NT2/D1 (cell line): ENCODE measurements at regions not wholly inside any gene's neighbourhood (a gene's known extent, or its start where the extent isn't known, plus 50 kb on each side); places are given as distances from the start of the nearest gene placed in this dataset.

Experiments
- YY1 ChIP-seq: IDR thresholded peaks from 2 replicates; pipeline ENCODE4 v1.6.1; 2011; ENCODE audit not compliant: insufficient read length, insufficient read depth
- ZNF274 ChIP-seq: IDR thresholded peaks from 2 replicates; pipeline ENCODE4 v1.6.1; 2011; ENCODE audit warnings: mild to moderate bottlenecking, low read depth, low read length

DNA sequence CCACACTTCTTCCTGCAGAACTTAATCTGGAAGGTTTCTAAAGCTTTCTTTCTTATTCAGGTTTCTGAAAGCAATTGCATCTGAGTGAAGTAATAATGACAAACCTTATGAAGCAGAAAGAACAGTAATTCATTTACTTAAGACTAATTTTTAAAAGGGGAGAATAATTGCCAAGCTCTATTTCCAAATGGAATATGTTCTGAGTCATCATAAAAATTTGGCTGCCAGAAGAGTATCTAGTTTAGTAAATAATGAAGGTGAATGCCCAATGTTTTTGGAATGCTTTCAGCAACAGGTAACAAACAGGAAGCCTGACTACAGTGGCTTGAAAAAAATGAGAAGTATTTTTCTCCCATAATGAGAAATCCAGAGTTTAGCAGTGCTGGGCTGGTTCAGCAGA is 227.3 kb upstream of the TET2 start:
- TF ChIP-seq ZNF274 (no peak), YY1 (no peak)
